Activated naive CD4-positive, alpha-beta T cell treated with anti-CD3 and anti-CD28 coated beads, Interleukin-2, amount 50 U/mL, for 72 hours (primary cell): ENCODE measurements at regions not wholly inside any gene's neighbourhood (a gene's known extent, or its start where the extent isn't known, plus 50 kb on each side); places are given as distances from the start of the nearest gene placed in this dataset.
A peak's percentile ranks its signal among the peaks of the same experiment; 100 is the strongest.
"Not testable (repeated sequence)": the region's sequence is repeated elsewhere in the genome, so short reads cannot be mapped to it uniquely, and the experiment has no call there.

Experiments used
- ATAC-seq, 2 donors: fragments of 150-1000 bp; cut with Tn5 transposase; 2 replicates each; pipeline ENCODE4 v1.10.0; 2021; ENCODE audit warnings: mild to moderate bottlenecking in 2 of 2, moderate library complexity in 2 of 2
- DNase-seq, 2 donors: peaks; one replicate each; pipeline ENCODE4 v3.0.0; 2021 to 2022; ENCODE audit warnings: low spot score in 2 of 2
- H3K27ac Mint-ChIP-seq, 2 donors: one replicate each; pipeline ENCODE4 v1.8.0; 2022; ENCODE audit warnings: mild to moderate bottlenecking in 2 of 2, mixed read lengths in 2 of 2
- H3K36me3 Mint-ChIP-seq, 2 donors: one replicate each; pipeline ENCODE4 v1.8.0; 2022; ENCODE audit warnings: mixed read lengths in 2 of 2
- H3K9me3 Mint-ChIP-seq, 2 donors: one replicate each; pipeline ENCODE4 v1.8.0; 2022; ENCODE audit warnings: mixed read lengths in 2 of 2

DNA sequence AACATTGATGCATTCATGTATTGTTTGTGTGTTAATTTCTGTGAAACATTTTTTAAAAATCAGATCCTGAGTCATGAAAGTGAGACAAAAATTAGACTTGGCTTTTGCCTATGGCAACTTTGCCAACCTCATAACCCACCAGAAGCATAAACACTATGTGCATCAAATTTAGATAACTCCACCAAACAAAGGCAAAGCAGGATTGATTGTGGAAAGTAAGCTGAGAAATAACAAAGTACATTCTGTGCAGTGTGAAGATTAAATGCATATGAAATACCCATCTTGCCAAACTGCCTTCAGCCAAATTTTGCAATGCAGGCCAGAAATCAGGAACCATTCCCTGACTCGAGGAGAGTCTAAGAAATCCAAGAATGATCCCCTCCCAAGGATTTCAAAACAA, 493.4 kb downstream of the AJAP1 start:
- peaks cover 0 to 4% of the 10 kb centered on the region in 2 donors for H3K9me3 Mint-ChIP-seq
- ATAC-seq = no peak
- no peak for DNase-seq
- H3K27ac Mint-ChIP-seq = no peak overlapping the region
- H3K36me3 Mint-ChIP-seq = peaks cover 0 to 4% of the 10 kb centered on the region in 2 donors

DNA sequence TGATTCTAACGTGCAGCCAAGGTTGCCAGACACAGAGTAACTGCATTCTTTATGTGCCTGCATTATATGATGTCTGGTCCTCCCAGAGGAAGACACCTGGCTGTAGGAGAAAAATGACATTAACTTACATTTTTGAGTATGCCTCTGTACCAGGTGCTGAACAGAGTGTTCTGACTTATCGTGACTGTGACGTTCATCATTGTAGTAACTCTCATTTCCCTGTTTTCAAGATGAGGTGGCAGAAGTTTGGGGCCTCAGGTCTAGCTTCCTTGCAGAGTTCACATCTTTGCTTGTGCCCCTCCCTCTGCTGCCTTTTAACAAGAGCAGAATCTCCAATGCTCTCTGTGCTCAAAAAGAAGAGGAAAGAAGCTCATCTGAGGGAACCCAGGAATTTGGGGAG, 488.0 kb downstream of the AJAP1 start:
- Mint-ChIP-seq H3K9me3 (peaks cover 0 to 4% of the 10 kb centered on the region in 2 donors), H3K36me3 (no peaks in the 10 kb centered on the region), H3K27ac (no peak overlapping the region)
- no peak for DNase-seq
- ATAC-seq = peak in 1 of 2 donors; percentile 97

DNA sequence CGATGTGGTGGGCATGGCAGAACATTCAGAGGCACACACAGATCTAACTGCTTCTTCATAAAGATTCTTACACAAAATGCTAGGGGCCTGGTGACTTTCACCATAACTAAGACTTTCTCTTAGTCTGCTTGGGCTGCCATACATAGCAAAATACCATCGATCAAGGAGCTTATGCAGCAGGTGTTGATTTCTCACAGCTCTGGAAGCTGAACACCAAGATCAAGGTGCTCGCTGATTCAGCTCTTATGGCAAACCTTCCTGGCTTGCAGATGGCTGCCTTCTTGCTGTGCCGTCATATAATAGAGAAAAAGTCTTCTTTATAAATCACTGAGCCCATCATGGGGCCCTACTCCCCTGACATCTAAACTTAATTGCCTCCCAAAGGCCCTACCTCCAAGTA, 487.3 kb downstream of the AJAP1 start:
- ATAC-seq = no peak
- Mint-ChIP-seq H3K27ac (no peak overlapping the region), H3K9me3 (peaks cover 0 to 8% of the 10 kb centered on the region in 2 donors), H3K36me3 (no peaks in the 10 kb centered on the region)
- DNase-seq = no peak

DNA sequence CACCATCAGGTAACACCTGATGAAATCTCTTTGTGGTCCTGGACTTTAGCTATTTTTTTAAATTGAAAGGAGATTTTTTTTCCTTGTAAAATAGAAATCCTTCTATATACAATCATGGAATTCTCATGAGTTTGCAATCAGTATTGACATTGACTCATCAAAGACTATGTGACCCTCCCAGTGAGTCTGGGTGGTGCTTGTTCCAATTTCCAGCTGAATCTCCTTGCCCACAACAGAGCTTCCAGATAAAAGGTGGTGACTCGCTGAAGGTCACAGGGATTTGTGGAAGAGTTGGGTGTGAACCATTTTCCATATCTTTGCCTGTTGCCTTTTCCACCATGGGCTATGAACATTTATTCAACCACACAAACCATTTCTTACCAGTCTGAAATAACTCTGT, 486.6 kb downstream of the AJAP1 start:
- H3K27ac Mint-ChIP-seq = no peak overlapping the region
- H3K9me3 Mint-ChIP-seq = peaks cover 0 to 8% of the 10 kb centered on the region in 2 donors
- ATAC-seq = no peak
- no peak for DNase-seq
- no peaks in the 10 kb centered on the region for H3K36me3 Mint-ChIP-seq

DNA sequence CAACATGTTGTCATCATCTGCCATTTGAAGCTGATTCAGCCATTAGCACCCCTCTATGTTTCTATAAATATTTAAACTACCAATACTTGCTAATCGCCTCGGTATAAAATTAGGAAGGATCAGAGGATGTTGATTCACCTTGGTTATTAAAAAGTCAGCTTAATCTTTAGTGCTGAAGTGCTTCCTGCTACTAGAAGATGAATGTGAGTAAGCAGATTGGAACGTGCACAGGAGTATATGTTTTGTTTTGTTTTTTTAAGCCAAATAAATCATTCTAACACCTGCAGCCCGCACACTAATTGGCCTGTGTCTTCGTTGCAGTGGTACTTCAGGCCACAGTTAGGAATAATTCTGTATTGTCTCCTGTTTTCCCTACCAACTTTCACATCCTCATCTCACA, 485.7 kb downstream of the AJAP1 start:
- Mint-ChIP-seq H3K27ac (no peak overlapping the region), H3K9me3 (peaks cover 0 to 8% of the 10 kb centered on the region in 2 donors), H3K36me3 (no peaks in the 10 kb centered on the region)
- ATAC-seq (no peak), DNase-seq (no peak)

DNA sequence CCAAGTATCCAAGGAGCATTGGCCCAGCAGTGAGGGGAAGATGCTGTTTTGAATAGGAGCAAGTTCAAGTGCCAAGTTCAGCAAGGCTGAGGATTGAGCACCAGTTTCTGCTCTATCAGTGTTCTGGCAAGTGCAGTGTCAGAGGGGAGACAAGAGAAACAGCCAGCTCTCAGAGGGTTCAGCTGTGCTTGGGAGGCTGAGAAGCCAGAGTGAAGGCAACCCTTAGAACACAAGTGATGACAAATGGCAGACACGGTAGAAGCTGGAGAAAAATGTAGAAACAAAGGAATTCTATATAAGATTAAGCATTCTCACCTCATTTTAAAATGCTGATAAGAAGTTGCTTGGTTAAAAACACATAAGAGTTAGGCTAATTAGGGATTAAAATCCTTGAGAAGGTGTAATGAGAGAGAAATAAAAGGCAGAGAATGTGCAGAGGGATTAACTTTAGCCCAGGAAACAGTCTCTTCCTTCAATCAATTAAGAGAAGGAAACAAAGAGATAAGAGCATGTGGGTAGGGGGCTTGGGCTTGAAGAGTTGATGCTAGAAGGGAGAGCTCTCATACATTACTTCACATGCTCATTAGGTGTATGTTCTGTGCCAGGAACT, 475.4 kb downstream of the AJAP1 start:
- no peak overlapping the region for H3K27ac Mint-ChIP-seq
- no peak for DNase-seq
- H3K9me3 Mint-ChIP-seq = peaks cover 0 to 6% of the 10 kb centered on the region in 2 donors
- no peaks in the 10 kb centered on the region for H3K36me3 Mint-ChIP-seq
- no peak for ATAC-seq

DNA sequence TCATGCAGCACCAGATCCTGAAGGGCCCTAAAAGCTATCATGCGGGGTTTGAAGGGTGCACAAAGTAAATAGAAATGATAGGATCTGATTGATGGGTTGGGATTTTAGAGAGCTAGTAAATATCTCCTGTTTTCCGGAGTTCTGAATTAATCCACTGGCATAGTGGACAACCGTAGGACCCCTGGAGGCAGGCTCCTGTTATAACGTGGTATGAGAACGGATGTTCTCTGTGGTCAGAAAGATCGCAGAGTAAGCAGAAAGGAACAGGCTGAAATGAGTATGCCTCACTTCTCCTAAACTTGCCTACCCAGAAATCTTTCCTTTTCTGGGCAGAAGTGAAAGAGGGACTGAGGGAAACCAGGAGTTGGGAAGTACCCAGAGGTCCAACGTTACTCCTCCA, 470.8 kb downstream of the AJAP1 start:
- ATAC-seq (no peak), DNase-seq (no peak)
- Mint-ChIP-seq H3K27ac (no peak overlapping the region), H3K9me3 (peaks cover 12% of the 10 kb centered on the region in 2 donors), H3K36me3 (no peaks in the 10 kb centered on the region)

DNA sequence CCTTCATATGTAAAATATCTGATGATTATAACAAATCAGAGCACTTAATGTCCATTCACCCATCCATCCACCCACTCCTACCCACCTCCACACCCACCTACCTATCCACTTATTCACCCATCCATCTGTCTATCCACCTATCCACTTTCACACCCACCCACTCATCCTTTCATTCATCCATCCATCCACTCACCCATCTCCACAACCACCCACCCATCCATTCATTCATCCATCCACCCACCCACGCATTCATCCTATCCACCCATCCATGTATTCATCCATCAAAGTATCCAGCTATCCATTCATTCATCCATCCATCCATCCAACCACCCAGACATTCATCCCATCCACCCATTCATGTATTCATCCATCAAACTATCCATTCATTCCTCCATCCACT, 466.1 kb downstream of the AJAP1 start:
- ATAC-seq (no peak), DNase-seq (no peak)
- H3K36me3 Mint-ChIP-seq = no peaks in the 10 kb centered on the region
- H3K27ac Mint-ChIP-seq = no peak overlapping the region
- H3K9me3 Mint-ChIP-seq = peaks cover 6 to 12% of the 10 kb centered on the region in 2 donors

DNA sequence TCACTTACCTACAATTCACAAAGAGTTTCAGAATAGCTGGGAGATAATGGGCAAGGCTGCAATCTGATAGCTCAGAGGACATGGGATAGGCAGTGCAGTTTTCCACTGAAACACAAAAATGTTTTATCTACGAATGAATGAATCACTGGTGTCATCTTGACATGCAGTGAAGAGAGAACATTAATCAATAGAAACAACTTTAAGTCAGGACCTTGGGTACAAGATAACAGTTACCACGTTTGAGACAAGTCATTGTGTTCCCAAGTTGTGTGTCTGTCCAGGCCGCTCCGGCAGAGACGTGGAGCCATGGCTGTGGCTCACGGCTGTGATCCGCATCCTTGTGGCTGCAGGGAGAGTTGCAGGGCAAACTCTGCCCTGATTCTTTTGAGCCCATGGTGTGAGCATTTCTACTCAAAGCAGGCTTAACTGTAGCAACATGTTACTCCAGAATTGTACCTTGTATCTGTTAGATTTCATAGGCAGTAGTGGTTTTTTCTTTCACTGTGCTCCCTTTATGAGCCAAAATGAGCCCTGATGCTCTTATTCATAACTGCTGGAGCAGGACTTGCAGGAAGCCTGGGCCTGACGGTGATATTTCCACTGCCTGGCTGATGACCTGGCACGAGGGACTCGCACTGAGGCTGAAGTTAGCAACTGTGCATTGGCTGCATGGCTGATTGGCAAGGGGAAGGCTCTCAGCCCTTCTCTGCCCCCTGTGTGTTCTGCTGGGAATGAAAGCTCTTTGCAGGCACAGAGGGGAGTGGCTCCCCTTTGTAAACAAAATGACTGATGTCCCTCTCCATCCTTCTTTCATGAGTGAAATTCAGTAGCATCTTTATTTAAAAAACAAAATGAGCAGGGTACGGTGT, 465.2 kb downstream of the AJAP1 start:
- H3K36me3 Mint-ChIP-seq = no peaks in the 10 kb centered on the region
- ATAC-seq = no peak
- peaks cover 6 to 12% of the 10 kb centered on the region in 2 donors for H3K9me3 Mint-ChIP-seq
- DNase-seq = no peak
- H3K27ac Mint-ChIP-seq = no peak overlapping the region

DNA sequence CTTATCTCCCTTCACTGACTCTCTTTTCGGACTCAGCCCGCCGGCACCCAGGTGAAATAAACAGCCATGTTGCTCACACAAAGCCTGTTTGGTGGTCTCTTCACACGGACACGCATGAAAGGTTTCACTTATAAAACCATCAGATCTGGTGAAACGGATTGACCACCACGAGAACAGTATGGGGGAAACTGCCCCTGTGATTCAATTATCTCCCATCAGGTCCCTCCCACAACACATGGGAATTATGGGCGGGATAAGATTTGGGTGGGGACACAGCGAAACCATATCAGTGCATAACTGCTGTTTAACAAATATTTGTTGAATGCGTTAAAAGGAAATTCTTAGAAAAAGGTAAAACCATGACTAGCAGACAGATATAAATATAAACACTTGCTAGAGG, 464.4 kb downstream of the AJAP1 start:
- not testable (repeated sequence) for ATAC-seq, DNase-seq
- H3K9me3 Mint-ChIP-seq = peaks cover 6 to 12% of the 10 kb centered on the region in 2 donors

DNA sequence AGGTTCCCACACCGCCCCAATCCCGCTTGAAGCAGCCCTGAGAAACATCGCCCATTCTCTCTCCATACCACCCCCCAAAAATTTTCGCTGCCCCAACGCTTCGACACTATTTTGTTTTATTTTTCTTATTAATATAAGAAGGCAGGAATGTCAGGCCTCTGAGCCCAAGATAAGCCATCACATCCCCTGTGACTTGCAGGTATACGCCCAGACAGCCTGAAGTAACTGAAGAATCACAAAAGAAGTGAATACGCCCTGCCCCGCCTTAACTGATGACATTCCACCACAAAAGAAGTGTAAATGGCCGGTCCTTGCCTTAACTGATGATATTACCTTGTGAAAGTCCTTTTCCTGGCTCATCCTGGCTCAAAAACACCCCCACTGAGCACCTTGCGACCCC, 463.9 kb downstream of the AJAP1 start:
- H3K36me3 Mint-ChIP-seq, ATAC-seq, H3K27ac Mint-ChIP-seq, DNase-seq: not testable (repeated sequence)
- H3K9me3 Mint-ChIP-seq = peaks cover 6 to 12% of the 10 kb centered on the region in 2 donors

More for the DNA sequence above, 464.4 kb downstream of the AJAP1 start:
- not testable (repeated sequence) for H3K27ac Mint-ChIP-seq, H3K36me3 Mint-ChIP-seq

DNA sequence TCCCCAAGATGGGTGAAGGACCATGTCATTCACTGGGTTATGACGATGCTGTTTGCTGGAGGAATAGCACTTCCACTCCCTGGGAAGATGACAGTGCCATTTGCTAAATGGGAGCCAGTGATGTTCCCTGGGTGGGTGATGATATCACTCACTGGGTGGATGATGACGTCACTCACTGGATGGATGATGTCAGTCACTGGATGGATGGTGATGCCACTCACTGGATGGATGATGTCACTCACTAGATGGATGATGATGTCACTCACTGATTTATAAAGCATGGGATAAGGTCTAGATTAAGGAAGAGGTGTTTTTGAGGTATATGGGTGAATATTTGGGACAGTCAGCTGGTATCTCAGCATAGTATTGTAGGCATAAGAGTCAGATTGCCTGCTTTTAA, 457.2 kb downstream of the AJAP1 start:
- DNase-seq (no peak), ATAC-seq (no peak)
- Mint-ChIP-seq H3K27ac (no peak overlapping the region), H3K36me3 (no peaks in the 10 kb centered on the region), H3K9me3 (peaks cover 3 to 7% of the 10 kb centered on the region in 2 donors)

DNA sequence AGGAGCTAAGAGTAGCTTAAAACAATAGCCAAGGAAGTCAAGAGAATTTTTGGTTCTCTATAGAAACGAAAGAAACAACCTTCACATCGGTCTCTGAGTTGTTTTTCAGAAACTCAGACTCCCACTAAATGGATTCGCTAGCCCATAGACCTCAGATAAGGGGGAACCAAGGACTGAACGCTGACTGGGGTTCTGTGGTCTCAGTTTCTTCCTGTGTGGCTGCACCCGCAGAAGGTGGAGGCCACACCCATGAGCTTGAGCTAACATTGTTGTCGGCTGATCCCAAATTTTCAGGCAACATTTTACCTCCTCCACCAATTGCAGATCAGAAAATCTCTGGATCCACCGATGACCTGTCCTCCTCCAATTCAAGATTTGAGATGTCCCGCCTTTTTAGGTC, 456.1 kb downstream of the AJAP1 start:
- Mint-ChIP-seq H3K9me3 (peaks cover 3 to 7% of the 10 kb centered on the region in 2 donors), H3K36me3 (no peaks in the 10 kb centered on the region)
- ATAC-seq = no peak

DNA sequence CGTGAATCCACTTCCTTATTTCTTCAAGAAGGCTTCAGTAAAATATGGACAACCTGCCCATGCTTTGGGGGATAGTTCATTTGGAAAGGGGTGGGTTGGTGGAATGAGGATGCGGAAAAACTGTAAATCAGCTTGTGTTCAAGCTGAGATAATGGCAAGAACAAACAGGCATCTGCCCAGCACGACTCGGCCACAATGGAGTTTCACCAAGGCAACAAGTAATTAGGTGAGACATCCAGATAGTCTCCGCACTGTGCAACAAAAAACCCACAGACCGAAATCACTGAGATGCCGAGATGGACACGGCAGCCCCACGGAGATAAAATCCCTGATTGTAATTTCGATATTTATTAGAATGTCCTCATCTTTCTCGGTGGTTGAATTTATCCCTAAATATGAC, 455.2 kb downstream of the AJAP1 start:
- H3K36me3 Mint-ChIP-seq = no peaks in the 10 kb centered on the region
- no peak overlapping the region for H3K27ac Mint-ChIP-seq
- DNase-seq = no peak
- H3K9me3 Mint-ChIP-seq = peaks cover 3 to 7% of the 10 kb centered on the region in 2 donors
- ATAC-seq = no peak

More for the DNA sequence above, 456.1 kb downstream of the AJAP1 start:
- no peak for DNase-seq
- no peak overlapping the region for H3K27ac Mint-ChIP-seq

DNA sequence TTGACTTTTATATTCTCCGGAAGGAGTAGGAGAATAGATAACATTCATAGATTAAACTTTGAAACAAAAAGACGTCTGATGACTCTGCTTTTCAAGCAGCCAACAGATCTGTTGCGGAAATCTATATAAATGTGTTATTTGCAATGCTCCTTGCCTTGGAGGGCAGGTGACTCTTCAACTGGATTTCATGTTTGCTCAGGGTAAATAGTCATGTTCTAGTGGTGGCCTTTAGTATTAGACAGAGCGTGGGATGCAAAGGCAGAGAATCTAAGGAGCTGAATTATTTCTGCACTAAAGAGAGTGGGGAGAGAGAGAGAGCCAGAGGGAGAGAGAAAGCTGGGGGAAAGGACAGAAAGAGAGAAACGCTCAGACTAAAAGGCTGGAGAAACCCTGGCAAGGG, 454.3 kb downstream of the AJAP1 start:
- Mint-ChIP-seq H3K27ac (no peak overlapping the region), H3K36me3 (no peaks in the 10 kb centered on the region), H3K9me3 (peaks cover 3 to 7% of the 10 kb centered on the region in 2 donors)
- ATAC-seq = no peak
- no peak for DNase-seq

DNA sequence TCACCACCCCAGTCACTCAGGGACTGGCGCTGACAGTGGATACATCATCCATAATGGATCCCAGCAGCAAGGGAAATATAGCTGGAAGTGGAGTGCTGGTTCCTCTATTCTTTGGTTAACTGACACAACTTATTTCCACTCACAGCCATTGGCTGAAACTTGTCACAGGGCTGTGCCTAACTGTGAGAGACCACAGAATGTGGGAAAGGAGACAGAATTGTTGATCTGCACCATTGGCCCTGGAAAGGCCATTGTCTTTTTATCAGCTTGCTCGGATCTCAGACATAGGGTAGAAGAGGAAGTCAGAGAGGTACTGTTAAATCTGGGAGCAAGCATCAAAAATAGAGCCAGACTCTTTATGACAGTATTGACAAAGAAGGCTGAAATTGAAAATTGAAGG, 451.3 kb downstream of the AJAP1 start:
- DNase-seq (no peak), ATAC-seq (no peak)
- no peak overlapping the region for H3K27ac Mint-ChIP-seq
- peaks cover 0 to 4% of the 10 kb centered on the region in 2 donors for H3K9me3 Mint-ChIP-seq
- no peaks in the 10 kb centered on the region for H3K36me3 Mint-ChIP-seq

DNA sequence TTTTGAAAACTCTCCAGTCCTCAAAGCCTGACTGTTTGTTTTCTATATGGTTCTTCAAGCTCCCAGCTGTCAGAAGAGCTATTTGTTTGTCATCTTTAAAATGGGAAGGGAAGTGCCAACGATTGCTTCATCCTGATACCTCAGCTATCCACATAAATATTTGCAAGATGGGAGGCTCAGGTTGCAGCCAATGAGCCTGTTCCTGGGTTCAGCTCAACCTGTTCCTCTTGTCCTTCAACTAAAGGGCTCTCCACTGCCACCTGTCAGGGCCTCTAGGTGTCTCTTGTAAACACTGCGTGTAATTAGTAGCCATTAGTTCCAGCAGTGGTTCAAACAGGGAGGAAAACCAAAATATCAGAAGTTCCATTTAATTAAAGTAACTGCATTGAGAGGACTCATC, 445.1 kb downstream of the AJAP1 start:
- H3K36me3 Mint-ChIP-seq = no peaks in the 10 kb centered on the region
- no peak overlapping the region for H3K27ac Mint-ChIP-seq

DNA sequence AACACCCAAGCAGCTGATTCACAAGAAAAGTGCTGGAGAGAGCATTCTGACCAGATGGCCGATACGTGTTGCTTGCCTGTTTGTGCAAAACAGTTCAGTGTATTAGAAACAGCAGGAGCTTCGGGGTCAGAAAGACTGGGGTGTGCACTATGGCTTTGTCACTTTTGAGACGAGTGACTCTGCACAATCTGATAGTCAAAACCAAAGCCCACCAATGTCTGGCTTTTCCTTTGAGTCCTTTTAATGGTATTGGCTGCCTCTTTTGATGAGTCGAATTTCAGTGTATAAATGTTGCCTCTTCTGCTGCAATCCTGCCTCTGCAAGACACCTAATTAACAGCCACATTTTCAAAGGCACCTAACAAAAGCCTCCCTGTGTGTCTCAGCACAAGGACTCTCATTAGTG, 444.6 kb downstream of the AJAP1 start:
- H3K36me3 Mint-ChIP-seq = no peaks in the 10 kb centered on the region
- H3K9me3 Mint-ChIP-seq = peaks cover 0 to 12% of the 10 kb centered on the region in 2 donors
- ATAC-seq (no peak), DNase-seq (no peak)
- H3K27ac Mint-ChIP-seq = no peak overlapping the region

More for the DNA sequence above, 445.1 kb downstream of the AJAP1 start:
- ATAC-seq (no peak), DNase-seq (no peak)
- peaks cover 0 to 6% of the 10 kb centered on the region in 2 donors for H3K9me3 Mint-ChIP-seq
